ENCODE measurements at regions not wholly inside any gene's neighbourhood (a gene's known extent, or its start where the extent isn't known, plus 50 kb on each side); places are given as distances from the start of the nearest gene placed in this dataset.

DNA sequence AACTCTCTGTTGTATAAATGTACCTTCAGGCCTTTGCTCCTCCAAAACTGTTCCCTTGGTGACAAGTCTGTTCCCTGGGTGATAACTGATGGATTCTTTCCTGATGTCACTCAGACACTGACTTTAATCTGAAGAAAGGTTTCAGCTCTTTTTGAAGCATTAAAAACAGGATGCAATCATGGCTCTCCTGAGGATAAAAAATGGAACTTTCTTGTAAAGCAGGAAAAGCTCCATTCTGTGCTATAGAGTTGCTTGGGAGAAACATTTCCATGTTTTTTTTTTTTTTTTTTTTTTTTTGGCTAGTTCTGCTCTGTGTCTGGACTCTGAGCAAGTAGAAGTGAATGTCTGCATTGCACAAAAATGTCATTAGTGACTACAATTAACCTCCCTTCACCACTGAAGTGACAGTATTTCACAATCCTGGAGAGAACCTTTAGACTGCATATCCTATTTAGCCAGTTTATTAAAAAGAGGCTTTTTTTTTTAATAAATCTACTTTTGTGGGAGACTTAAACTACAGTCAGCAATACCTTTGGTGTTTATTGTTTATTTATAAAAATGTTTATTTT is 101.7 kb upstream of the PRMT6 start:
- no peak for DNase-seq

DNA sequence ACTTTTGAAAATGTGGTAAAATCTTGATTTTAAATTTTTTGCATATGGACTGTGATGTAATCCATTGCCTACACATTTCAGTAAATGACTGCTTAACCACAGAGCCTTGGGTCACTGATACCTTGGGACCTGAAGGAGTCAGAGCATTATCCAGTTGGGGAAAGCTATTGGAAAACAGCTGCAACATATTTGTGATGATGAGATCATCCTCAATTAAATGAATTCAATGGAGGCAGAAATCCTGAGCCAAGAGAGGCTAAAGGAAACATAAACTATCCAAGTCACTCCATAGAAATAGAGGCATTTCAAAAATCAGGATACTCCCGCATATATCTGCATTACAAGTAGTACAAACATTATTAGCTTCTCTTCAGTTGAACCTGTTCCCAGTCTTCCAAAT is 99.8 kb upstream of the PRMT6 start:
- DNase-seq, result no peak

DNA sequence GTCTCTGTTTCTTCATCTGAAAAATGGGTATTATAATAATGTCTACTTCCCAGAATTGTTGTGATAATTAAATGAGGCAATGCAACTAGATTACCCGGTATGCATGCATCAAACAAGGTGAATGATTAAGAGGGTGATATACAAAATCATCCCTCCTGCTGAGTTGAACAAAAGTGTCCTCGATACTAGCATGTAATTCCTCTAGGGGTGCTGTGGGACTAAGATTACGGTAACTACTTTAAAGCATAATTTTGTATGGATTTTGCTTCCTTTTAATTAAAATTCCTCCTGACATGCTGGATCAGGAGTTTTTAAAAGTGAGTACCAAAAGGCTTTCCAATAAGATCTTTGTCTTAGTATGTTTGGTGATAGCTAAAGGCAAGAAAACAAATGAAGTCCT is 98.7 kb upstream of the PRMT6 start:
- no peak for DNase-seq

DNA sequence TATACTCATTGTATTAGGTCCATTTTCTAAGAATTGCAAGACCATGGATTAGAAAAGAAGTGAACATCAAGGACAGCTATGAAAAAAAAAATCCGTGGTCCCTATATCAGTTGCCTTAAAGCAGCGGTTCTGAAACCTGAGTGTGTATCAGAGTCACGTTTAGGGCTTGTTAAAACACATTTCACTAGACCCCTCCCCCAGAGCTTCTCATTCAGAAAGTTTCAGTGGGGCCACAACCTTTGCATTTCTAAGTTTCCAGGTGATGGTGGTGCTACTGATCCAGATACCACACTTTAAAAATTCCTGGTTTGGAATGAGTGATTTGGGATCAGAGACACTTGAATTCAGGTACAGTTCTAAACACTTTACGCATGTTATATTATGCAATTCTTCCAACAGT is 96.1 kb upstream of the PRMT6 start:
- DNase-seq, result no peak

DNA sequence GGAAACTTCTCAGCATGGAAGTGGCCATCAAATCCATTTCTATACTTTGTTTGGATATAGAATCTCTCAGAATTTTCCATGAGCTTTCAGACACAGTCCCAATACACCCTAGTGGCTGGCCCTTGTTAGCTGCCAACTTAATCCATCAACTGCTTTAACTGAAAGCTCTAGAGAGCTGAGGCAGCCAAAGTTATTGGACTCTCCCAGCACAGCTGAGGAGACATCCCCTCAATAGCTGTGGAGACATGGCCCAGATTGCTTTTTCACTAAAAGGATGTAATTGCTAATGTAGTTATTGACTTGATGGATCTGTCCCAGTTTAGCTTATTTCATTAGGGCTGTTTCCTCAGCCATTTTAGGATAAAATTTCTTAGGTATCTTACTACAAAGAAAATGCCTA is 94.8 kb upstream of the PRMT6 start:
- no peak for DNase-seq

GRCh38 chr1:106962591-106962990 is 93.9 kb upstream of the PRMT6 start:
- no peak for DNase-seq

GRCh38 chr1:106964495-106964894 is 92.0 kb upstream of the PRMT6 start:
- DNase-seq, result no peak

- DNase-seq, result no peak
These were observed 87.8 kb upstream of the PRMT6 start for GRCh38 chr1:106968644-106969043.

GRCh38 chr1:106969731-106970130 is 86.7 kb upstream of the PRMT6 start:
- no peak for DNase-seq

- DNase-seq, result no peak
These were observed 84.4 kb upstream of the PRMT6 start for GRCh38 chr1:106972074-106972473.

GRCh38 chr1:106975944-106976343 is 80.5 kb upstream of the PRMT6 start:
- DNase-seq, result no peak

DNA sequence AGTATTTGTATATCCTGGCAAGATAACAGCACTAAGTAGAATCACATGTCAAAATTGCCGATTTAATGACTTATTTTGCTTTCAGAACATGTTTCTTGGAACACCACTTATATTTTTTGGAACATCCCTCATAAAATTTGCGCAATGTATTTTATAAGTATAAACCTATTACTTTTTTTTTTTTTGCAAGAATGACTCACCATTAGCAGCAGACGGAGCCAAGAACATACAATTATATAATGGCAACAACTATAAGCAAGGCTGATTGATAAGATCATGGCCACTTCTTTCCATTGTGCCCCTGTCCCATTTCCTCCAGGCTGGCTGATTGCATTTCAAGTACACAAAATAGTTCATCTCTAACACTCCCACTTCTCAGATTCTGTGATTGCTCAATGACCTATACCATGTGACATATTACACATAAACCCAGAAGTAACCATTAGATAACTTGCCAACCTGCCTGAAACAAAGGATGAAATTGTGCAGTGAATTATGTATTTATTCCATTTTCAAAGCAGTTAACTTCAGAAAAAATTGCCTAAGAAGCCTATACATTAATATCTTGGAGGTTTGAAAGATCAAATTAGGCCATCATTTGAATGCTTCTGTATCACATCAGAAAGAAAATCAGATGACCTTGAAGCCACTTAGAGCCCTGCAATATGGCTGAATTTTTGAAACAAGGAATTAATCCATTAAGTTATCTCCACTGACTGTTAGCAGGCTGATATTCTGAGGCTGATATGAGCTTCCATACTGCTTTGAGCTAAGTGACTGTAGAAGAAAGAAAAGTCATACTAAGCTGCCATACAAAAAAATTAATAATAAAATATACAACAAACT is 77.8 kb upstream of the PRMT6 start:
- no peak for DNase-seq

DNA sequence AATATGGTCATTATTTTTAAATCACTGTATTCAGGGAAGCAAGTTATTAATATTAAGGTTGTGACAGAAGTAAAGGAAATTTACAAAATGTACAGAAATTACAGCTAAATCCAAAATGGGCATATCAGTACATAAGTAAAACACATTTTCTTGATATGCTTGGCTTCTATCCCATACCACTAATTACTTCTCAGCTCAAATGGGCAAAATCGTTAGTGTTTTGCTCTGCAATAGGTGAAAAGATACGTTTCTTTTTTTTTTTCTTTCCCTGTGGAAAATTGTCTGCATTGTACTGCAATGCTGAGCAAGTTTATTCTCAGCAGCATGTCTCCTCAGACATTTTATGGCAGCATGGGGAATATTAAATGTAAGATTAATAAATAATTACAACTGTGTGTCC is 77.1 kb upstream of the PRMT6 start:
- DNase-seq, result no peak

- no peak for DNase-seq
These were observed 76.4 kb upstream of the PRMT6 start for GRCh38 chr1:106980121-106980520.

DNA sequence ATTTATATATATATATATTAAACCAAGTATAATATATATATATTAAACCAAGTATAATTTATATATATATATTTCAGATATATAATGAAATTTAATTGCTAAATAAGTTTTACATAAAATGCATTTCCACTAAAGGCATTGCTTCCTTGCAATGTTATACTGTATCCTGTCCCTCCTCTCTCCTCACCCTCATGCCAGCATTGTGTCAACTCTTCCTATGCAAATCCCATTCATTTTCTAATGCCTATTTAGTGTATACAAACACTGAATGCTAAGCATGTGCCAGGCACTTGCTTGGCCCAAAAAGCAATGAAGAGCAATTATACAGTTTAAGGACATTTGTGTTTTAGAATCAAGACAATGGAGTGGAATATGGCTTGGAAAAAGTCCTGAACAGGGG is 71.7 kb upstream of the PRMT6 start:
- DNase-seq, result no peak

GRCh38 chr1:106986603-106987002 is 69.9 kb upstream of the PRMT6 start:
- DNase-seq, result no peak

DNA sequence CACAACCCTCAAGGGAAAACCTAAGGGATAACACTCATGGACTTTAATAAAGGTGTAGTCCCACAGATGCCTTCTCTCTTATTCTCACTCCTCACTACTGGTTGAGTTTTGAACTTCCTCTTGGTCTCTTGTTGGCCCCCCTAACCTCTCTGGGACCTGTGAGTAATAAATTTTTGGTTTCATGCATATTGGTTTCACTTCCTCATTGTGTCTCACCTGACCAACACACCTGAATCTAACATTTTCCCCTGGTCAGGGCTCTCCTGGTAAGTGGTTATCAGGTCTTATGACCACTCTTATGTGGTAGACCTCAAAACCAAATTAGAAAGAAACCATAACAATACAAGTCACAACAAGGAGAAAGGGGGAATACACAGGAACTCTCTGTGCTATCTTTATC is 60.5 kb upstream of the PRMT6 start:
- DNase-seq, result no peak

GRCh38 chr1:106998431-106999002 is 58.0 kb upstream of the PRMT6 start:
- DNase-seq, result no peak

- DNase-seq, result no peak
These were observed 55.6 kb upstream of the PRMT6 start for GRCh38 chr1:107000902-107001301.

DNA sequence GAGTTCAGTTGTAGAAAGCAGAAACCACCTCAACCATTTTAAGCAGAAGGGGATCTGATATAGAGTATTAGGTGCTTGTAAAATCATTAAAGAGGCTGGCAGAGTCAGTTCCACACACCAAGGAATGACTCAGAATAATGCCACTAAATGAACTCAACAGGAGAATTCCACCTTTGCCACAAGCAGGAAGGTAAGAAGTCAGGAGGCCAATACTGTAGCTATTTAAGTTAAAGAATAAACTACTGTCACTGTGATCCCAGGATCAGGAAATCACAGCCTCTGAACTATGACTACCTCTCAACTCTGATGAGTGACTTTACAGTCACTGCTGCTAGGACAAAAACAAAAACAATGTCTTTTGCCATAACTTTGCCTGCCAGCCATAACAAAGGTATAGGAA is 52.5 kb upstream of the PRMT6 start:
- no peak for DNase-seq

- DNase-seq, result no peak
These were observed 52.1 kb upstream of the PRMT6 start for GRCh38 chr1:107004421-107004820.

Data from SHP77 treated with DMSO at 0.1 percent for 48 hours (cell line).